GM12873 (cell line): ENCODE measurements at regions not wholly inside any gene's neighbourhood (a gene's known extent, or its start where the extent isn't known, plus 50 kb on each side); places are given as distances from the start of the nearest gene placed in this dataset.

ENCODE experiments used
- CTCF ChIP-seq: IDR thresholded peaks from 2 replicates; pipeline ENCODE4 v1.5.1; 2012; ENCODE audit warnings: low read depth, mild to moderate bottlenecking, moderate library complexity, low read length, control low read depth; ENCODE audit not compliant: insufficient read depth; ENCODE audit errors: missing control alignments

DNA sequence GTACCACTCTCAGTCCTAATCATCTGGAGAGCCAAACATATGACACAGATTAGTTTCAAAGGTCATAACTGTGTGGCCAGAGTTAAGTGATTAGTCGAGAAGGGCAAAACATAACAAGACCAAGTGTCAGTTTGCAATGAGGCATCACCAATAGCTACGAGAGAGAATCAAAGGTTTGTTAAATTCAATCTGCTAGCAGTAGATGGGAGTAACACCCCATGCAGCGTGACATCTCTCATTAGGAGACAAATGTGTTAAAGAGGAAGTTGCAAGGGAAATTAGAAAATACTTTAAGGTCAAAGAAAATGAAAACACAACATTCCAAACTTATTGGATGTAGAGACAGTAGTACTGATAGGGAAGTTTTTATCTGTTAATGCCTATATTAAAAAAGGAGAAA lies 135.7 kb upstream of the SYT10 start:
- no peak for TF ChIP-seq CTCF

DNA sequence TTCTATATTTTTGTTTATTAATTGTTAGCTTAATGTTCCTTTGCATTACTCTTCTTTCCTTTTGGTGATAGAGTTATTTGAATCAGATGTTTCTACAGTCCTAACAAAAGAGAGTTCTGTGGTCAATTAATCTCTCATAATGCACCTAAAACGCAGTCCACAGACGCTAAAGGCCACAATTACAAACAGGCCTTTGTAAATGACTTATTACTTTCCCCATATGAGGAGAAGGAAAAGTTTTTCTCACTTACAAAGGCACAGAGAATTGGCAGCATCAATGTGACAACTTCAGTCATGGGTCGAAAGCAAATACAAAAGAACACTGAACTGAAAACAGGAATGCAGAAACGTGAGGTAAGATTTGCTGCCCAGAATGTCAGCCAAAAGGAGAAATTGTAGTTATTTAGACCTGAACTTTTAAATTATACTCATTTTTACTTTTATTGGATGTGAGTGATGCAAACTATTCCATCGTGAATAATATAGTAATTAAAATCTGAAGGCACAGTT lies 142.0 kb upstream of the SYT10 start:
- TF ChIP-seq CTCF = no peak

GRCh38 chr12:33586576-33586975 lies 147.0 kb upstream of the SYT10 start:
- no peak for TF ChIP-seq CTCF

DNA sequence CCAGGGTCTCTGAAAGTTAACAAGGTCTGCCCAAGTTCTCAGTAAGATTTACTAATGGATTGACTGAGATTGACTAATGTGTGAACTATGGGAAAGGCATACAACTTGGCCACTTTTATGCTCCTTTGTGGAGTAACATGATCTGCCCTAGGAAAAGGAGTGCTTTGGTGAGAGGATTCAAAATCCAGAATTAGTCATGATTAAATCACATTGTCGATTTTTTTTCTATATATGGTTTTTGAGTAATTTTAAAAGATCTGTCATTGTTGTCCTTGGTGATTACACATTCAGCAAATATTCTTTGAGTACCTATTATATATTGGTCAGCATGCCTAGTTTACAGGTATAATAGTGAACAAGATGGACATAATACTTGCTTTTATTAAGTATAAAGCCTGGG lies 147.7 kb upstream of the SYT10 start:
- TF ChIP-seq CTCF = no peak

- no peak for TF ChIP-seq CTCF
Measured at GRCh38 chr12:33587784-33588712, 148.4 kb upstream of the SYT10 start.

GRCh38 chr12:33588725-33589405 lies 149.2 kb upstream of the SYT10 start:
- TF ChIP-seq CTCF = no peak

DNA sequence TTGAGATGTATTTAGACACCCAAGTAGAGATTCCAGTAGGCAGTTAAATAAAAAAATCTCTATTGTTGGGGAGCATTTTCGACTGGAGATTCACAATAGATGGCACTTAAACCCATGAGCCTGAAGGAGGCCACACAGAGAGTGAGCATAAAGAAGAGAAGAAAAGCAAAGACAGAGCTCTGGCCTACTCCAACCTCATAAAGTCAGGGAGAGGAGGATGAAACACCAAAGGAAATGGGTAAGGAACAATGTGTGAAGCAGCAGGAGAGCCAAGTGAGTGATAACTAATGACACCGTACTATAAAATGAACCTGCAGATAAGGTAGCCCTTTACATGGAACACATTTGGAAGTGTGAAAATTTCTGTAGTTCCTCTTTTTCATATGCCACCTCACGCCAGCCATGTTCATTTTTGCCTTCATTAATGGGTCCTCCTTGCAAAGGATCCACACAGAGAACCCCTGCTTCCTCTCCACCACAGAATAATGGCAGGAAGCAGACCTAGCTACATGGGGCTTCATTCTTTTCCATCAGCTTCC lies 150.0 kb upstream of the SYT10 start:
- no peak for TF ChIP-seq CTCF
